Body of pancreas (tissue), 4 donors: ENCODE measurements at regions not wholly inside any gene's neighbourhood (a gene's known extent, or its start where the extent isn't known, plus 50 kb on each side); places are given as distances from the start of the nearest gene placed in this dataset.

ENCODE experiments used
- POLR2A ChIP-seq, 3 donors: fragments of 450-650 bp; IDR thresholded peaks; one replicate each; pipeline ENCODE4 v1.6.1; 2016; ENCODE audit warnings: antibody characterized with exemption in 3 of 3, mild to moderate bottlenecking in 2 of 3
- TF ChIP-seq, protein P1 (sequence below), 7 experiments: fragments of 450-650 bp in 4 of 7; fragments of 200-600 bp in 3 of 7; sonication (generic) in 3 of 7; IDR thresholded peaks; one replicate each; pipeline ENCODE4 v1.5.1; 2016 to 2019; ENCODE audit warnings: antibody characterized with exemption in 7 of 7

DNA sequence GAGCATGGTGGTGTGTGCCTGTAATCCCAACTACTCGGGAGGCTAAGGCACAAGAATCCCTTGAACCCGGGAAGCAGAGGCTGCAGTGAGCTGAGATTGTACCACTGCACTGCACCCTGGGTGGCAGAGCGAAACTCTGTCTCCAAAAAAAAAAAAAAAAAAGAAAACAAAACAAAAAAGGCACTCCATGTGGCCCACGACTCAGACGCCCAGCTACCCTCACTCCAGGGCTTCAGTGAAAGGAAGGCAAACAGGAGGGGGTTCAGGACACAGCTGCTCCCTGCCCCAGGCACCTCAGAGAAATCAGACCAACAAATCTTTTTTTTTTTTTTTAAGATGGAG lies 91.7 kb downstream of the LITAF start:
- TF ChIP-seq, protein P1, sequence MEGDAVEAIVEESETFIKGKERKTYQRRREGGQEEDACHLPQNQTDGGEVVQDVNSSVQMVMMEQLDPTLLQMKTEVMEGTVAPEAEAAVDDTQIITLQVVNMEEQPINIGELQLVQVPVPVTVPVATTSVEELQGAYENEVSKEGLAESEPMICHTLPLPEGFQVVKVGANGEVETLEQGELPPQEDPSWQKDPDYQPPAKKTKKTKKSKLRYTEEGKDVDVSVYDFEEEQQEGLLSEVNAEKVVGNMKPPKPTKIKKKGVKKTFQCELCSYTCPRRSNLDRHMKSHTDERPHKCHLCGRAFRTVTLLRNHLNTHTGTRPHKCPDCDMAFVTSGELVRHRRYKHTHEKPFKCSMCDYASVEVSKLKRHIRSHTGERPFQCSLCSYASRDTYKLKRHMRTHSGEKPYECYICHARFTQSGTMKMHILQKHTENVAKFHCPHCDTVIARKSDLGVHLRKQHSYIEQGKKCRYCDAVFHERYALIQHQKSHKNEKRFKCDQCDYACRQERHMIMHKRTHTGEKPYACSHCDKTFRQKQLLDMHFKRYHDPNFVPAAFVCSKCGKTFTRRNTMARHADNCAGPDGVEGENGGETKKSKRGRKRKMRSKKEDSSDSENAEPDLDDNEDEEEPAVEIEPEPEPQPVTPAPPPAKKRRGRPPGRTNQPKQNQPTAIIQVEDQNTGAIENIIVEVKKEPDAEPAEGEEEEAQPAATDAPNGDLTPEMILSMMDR (IDR thresholded peaks at IDR 0.05), result no peak
- no peak for TF ChIP-seq POLR2A (IDR thresholded peaks at IDR 0.05)
